K562 (cell line): ENCODE measurements at regions not wholly inside any gene's neighbourhood (a gene's known extent, or its start where the extent isn't known, plus 50 kb on each side); places are given as distances from the start of the nearest gene placed in this dataset.

Source experiments
- ATAC-seq: fragments of 200-7000 bp; cut with Tn5 transposase; 3 replicates; pipeline ENCODE4 v1.9.1; 2020; ENCODE audit warnings: moderate library complexity
- BruUV-seq: library from RNA; stranded (reverse); fragments of 400-500 nt; replicated peaks from 2 replicates; lab custom pipeline; 2021; lab: Mats Ljungman, UMichigan
- CTCF ChIA-PET: fragments of 300-600 bp; formaldehyde crosslinking; extraction: SDS; loops from one replicate; lab custom pipeline; 2021; ENCODE audit warnings: low intra/inter-chr PET ratio; lab: Yijun Ruan, JAX
- POLR2A ChIA-PET: fragments of 300-600, 350-650 bp; sonication (Branson Sonifier 250); formaldehyde crosslinking; extraction: SDS; loops from one replicate; lab custom pipeline; 2021; ENCODE audit warnings: antibody characterized with exemption, inconsistent platforms; lab: Yijun Ruan, JAX
- DNase-seq, 4 experiments: peaks; one replicate each; pipeline versions ENCODE4 v3.0.0 to v3.0.0-alpha.2; 2011 to 2018; ENCODE audit warnings: low spot score in 3 of 4, mixed read lengths in 3 of 4; ENCODE audit errors: extremely low read depth in 1 of 4
- FAIRE-seq: peaks from 2 replicates; lab custom pipeline; 2011; peaks lifted over from hg19 to GRCh38; lab: Jason Lieb, UNC
- H2AFZ ChIP-seq: 2 replicates; pipeline ENCODE4 v1.6.0; 2011; ENCODE audit warnings: low read depth, low read length, control low read depth, inconsistent platforms
- H3K27ac ChIP-seq: fragments of 200-600 bp; 3 replicates; pipeline ENCODE4 v1.8.0; 2011; ENCODE audit warnings: low read depth, mild to moderate bottlenecking, control low read depth, inconsistent platforms, low read length, moderate library complexity, mixed read lengths; ENCODE audit errors: extremely low read depth
- H3K27me3 ChIP-seq, 2 experiments: fragments of 300-600 bp in 1 of 2; 2 replicates in 1 of 2; 3 replicates in 1 of 2; pipeline versions ENCODE4 v1.6.0 to v1.8.0; 2011; ENCODE audit warnings: inconsistent platforms in 2 of 2, low read length in 2 of 2, mild to moderate bottlenecking in 1 of 2, mixed read lengths in 1 of 2, moderate library complexity in 1 of 2; ENCODE audit not compliant: control insufficient read depth in 2 of 2, insufficient read depth in 2 of 2
- H3K36me3 ChIP-seq: fragments of 300-600 bp; 3 replicates; pipeline ENCODE4 v1.8.0; 2011; ENCODE audit warnings: mild to moderate bottlenecking, low read length, inconsistent platforms; ENCODE audit not compliant: control insufficient read depth, insufficient read depth
- H3K4me1 ChIP-seq, 2 experiments: fragments of 200-600 bp in 1 of 2; replicated peaks in 1 of 2; 2 replicates in 1 of 2; 3 replicates in 1 of 2; pipeline versions ENCODE4 v1.5.1 to v1.8.0; 2011; ENCODE audit warnings: inconsistent platforms in 2 of 2, low read length in 2 of 2, mild to moderate bottlenecking in 1 of 2, mixed read lengths in 1 of 2, moderate library complexity in 1 of 2; ENCODE audit not compliant: control insufficient read depth in 2 of 2, insufficient read depth in 2 of 2
- H3K4me2 ChIP-seq: 2 replicates; pipeline ENCODE4 v1.6.1; 2011; ENCODE audit warnings: low read length, control low read depth, inconsistent platforms, mixed read lengths; ENCODE audit not compliant: insufficient read depth
- H3K4me3 ChIP-seq: fragments of 200-600 bp; sonication (generic), shearing (Covaris generic); 2 replicates; pipeline ENCODE4 v1.5.1; 2016; ENCODE audit warnings: control low read depth, inconsistent platforms
- H3K79me2 ChIP-seq: fragments of 200-600 bp; 3 replicates; pipeline ENCODE4 v1.8.0; 2011; ENCODE audit warnings: low read length, inconsistent platforms; ENCODE audit not compliant: control insufficient read depth, insufficient read depth
- H3K9ac ChIP-seq, 2 experiments: 2 replicates each; pipeline versions ENCODE4 v1.6.0 to v1.6.1; 2011; ENCODE audit warnings: low read depth in 2 of 2, low read length in 2 of 2, control low read depth in 1 of 2, inconsistent platforms in 1 of 2, mild to moderate bottlenecking in 1 of 2, mixed read lengths in 1 of 2; ENCODE audit not compliant: insufficient read depth in 1 of 2
- H3K9me1 ChIP-seq: one replicate; pipeline ENCODE4 v1.6.0; 2011; ENCODE audit warnings: inconsistent platforms, mild to moderate bottlenecking, low read length, moderate library complexity; ENCODE audit not compliant: control insufficient read depth, insufficient read depth
- H3K9me3 ChIP-seq: replicated peaks from 2 replicates; pipeline ENCODE4 v1.5.1; 2011; ENCODE audit warnings: low read depth, low read length, inconsistent platforms; ENCODE audit not compliant: control insufficient read depth, insufficient read depth
- H4K20me1 ChIP-seq: replicated peaks from 2 replicates; pipeline ENCODE4 v1.6.1; 2011; ENCODE audit warnings: low read length, inconsistent platforms, mixed read lengths; ENCODE audit not compliant: control insufficient read depth, insufficient read depth
- BCOR ChIP-seq: fragments of 450-650 bp; IDR thresholded peaks from 2 replicates; pipeline ENCODE4 v1.6.1; 2016
- RB1 ChIP-seq: fragments of 450-650 bp; IDR thresholded peaks from 2 replicates; pipeline ENCODE4 v1.6.1; 2017; ENCODE audit warnings: low read depth, mild to moderate bottlenecking
- RBFOX2 ChIP-seq: fragments of 200-400 bp; formaldehyde crosslinking; IDR thresholded peaks from 2 replicates; pipeline ENCODE4 v1.6.1; 2017; ENCODE audit warnings: low read depth, mild to moderate bottlenecking, low read length, moderate library complexity
- U2AF2 ChIP-seq: fragments of 200-400 bp; formaldehyde crosslinking; optimal IDR thresholded peaks from 2 replicates; pipeline ENCODE3; 2017; ENCODE audit warnings: low read depth, mild to moderate bottlenecking, low read length
- ZBTB8A ChIP-seq: fragments of 450-650 bp; IDR thresholded peaks from 2 replicates; pipeline ENCODE4 v1.6.1; 2018; ENCODE audit warnings: mild to moderate bottlenecking, moderate library complexity; ENCODE audit not compliant: partially characterized antibody
- ZNF253 ChIP-seq: fragments of 250-450 bp; sonication (Bioruptor Pico); conservative IDR thresholded peaks from 2 replicates; pipeline ENCODE4 v1.6.1; 2021; ENCODE audit warnings: mild to moderate bottlenecking
- WGBS: fragments of 100-300 bp; shearing (Covaris generic); methylation state at CpG from one replicate; pipeline ENCODE4 v1.1.6; 2016; ENCODE audit warnings: low coverage, mixed read lengths; ENCODE audit not compliant: insufficient coverage; ENCODE audit errors: missing lambda C conversion rate; 5-methylcytosine and 5-hydroxymethylcytosine counted together
- in situ Hi-C: fragments of 300-500 bp; cut with MboI; formaldehyde crosslinking; loops from 4 replicates; pipeline ENCODE4 v1.15.0; 2018; ENCODE audit warnings: inconsistent platforms, mixed read lengths
- intact Hi-C: fragments of 100-400 bp; cut with micrococcal nuclease; formaldehyde crosslinking; loops from 2 replicates; pipeline ENCODE4 v1.14.2; 2022

- ChIA-PET POLR2A (no interaction called here), CTCF (no interaction called here)
- intact Hi-C loops = no loop called here
- no TSS peak for BruUV-seq
- Histone ChIP-seq H3K9me1 (no peaks in the 10 kb centered on the region), H3K4me3 (no peak overlapping the region), H3K4me2 (no peak overlapping the region), H3K36me3 (no peaks in the 10 kb centered on the region), H2AFZ (no peak overlapping the region), H3K4me1 (no peaks in the 10 kb centered on the region), H4K20me1 (no peaks in the 10 kb centered on the region), H3K79me2 (no peaks in the 10 kb centered on the region), H3K27me3 (no peaks in the 10 kb centered on the region), H3K9me3 (no peaks in the 10 kb centered on the region), H3K27ac (no peak overlapping the region), H3K9ac (no peak overlapping the region)
- no peak for FAIRE-seq
- in situ Hi-C loops = no loop called here
- no peak for DNase-seq
- 0% methylated on average over 6 of the region's 6 CpGs for WGBS
- no peak for ATAC-seq
- TF ChIP-seq U2AF2 = no peak
- TF ChIP-seq ZBTB8A = no peak
Measured at GRCh38 chr13:106385654-106386053, 149.8 kb downstream of the EFNB2 start.

GRCh38 chr13:106384516-106384915 lies 150.9 kb downstream of the EFNB2 start:
- Histone ChIP-seq H3K36me3 (no peaks in the 10 kb centered on the region), H3K27ac (no peak overlapping the region), H3K4me1 (no peaks in the 10 kb centered on the region), H3K9me3 (no peaks in the 10 kb centered on the region), H3K4me3 (no peak overlapping the region), H2AFZ (no peak overlapping the region), H3K9me1 (no peaks in the 10 kb centered on the region), H3K9ac (no peak overlapping the region), H3K4me2 (no peak overlapping the region), H3K79me2 (no peaks in the 10 kb centered on the region), H4K20me1 (no peaks in the 10 kb centered on the region), H3K27me3 (no peaks in the 10 kb centered on the region)
- FAIRE-seq (no peak), DNase-seq (no peak), ATAC-seq (no peak)
- no TSS peak for BruUV-seq
- in situ Hi-C loops (no loop called here), intact Hi-C loops (no loop called here)
- 0% methylated on average over 3 of the region's 4 CpGs for WGBS
- CTCF ChIA-PET = no interaction called here
- POLR2A ChIA-PET = no interaction called here
- TF ChIP-seq ZNF253 (CRISPR knock-in tag) (no peak), BCOR (no peak), RBFOX2 (no peak), RB1 (no peak)
